ENCODE measurements at regions not wholly inside any gene's neighbourhood (a gene's known extent, or its start where the extent isn't known, plus 50 kb on each side); places are given as distances from the start of the nearest gene placed in this dataset.

DNA sequence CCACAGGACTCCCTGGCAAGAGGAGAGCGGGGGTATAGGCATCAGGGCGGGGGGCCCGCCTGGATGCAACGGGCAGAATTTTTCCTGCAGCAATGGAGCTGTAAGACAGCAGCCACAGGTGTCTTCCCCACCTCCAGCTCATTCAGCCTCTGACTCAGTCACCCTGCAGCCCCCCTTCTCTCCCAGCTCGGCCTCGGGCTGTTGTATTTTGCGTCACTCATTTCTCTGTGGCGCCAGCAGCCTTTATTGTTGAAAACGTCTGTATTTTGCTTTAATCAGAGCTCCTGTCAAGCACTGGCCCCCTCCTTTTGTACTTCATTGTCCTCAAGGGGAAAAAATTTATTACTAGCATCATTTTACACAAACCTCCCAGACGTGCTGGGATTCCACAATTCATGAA lies 117.7 kb downstream of the WSCD1 start:
- no peaks in the 10 kb centered on the region for H3K4me1 ChIP-seq (ENCODE audit: insufficient read depth, low read length)
- H3K4me1 Mint-ChIP-seq (ENCODE audit: low read depth) = no peaks in the 10 kb centered on the region
- H3K4me3 Mint-ChIP-seq = no peak overlapping the region
- ChIA-PET CTCF (interaction anchor here (0.5 kb wide), 1 partner anchor 134 kb away, joined by 3 read pairs; no protein-coding TSS in a partner anchor), POLR2A (no interaction called here)
- peaks cover 0 to 8% of the 10 kb centered on the region in 2 experiments for H3K27me3 ChIP-seq (ENCODE audit: control insufficient read depth in 1 of 2, insufficient read depth in 2 of 2, low read length in 2 of 2)
- no peak overlapping the region for H3K4me3 ChIP-seq (ENCODE audit: low read length)
- H3K9me3 ChIP-seq (ENCODE audit: control insufficient read depth in 1 of 2, insufficient read depth in 1 of 2, low read length in 2 of 2) = no peaks in the 10 kb centered on the region
- ATAC-seq (ENCODE audit: poor library complexity) (no peak), DNase-seq (no peak)
- TF ChIP-seq, protein P1, sequence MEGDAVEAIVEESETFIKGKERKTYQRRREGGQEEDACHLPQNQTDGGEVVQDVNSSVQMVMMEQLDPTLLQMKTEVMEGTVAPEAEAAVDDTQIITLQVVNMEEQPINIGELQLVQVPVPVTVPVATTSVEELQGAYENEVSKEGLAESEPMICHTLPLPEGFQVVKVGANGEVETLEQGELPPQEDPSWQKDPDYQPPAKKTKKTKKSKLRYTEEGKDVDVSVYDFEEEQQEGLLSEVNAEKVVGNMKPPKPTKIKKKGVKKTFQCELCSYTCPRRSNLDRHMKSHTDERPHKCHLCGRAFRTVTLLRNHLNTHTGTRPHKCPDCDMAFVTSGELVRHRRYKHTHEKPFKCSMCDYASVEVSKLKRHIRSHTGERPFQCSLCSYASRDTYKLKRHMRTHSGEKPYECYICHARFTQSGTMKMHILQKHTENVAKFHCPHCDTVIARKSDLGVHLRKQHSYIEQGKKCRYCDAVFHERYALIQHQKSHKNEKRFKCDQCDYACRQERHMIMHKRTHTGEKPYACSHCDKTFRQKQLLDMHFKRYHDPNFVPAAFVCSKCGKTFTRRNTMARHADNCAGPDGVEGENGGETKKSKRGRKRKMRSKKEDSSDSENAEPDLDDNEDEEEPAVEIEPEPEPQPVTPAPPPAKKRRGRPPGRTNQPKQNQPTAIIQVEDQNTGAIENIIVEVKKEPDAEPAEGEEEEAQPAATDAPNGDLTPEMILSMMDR (IDR thresholded peaks at IDR 0.05) = no peak
- no peak overlapping the region for H3K27ac Mint-ChIP-seq
- no peak overlapping the region for H3K27ac ChIP-seq (ENCODE audit: low read depth in 1 of 2, low read length in 2 of 2)
- H3K36me3 Mint-ChIP-seq (ENCODE audit: low read depth) = no peaks in the 10 kb centered on the region
- H3K9me3 Mint-ChIP-seq = peaks cover 5% of the 10 kb centered on the region
- intact Hi-C loops (cut with DNase I, micrococcal nuclease) = no loop called here
- H3K36me3 ChIP-seq (ENCODE audit: insufficient read depth, low read length) = no peaks in the 10 kb centered on the region
- peaks cover 18% of the 10 kb centered on the region for H3K27me3 Mint-ChIP-seq

DNA sequence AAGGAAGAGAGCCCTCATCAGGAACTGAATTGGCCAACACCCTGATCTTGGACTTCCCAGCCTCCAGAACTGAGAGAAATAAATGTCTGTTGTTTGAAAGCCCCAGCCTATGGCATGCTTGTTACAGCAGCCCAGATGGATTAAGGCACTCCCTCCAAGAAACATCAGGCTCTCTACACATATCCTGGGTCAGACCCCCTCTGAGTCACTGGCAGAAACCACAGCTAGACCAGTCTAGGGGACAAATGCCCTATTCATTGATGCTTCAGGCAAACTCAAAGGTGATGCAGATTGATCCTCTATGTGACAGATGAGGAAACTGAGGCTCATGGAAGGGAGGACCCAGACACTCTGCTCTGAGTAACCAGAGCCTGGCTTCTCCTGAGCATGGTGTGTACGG lies 116.8 kb downstream of the WSCD1 start:
- Histone ChIP-seq H3K27ac (ENCODE audit: low read depth in 1 of 2, low read length in 2 of 2) (no peak overlapping the region), H3K27me3 (ENCODE audit: control insufficient read depth in 1 of 2, insufficient read depth in 2 of 2, low read length in 2 of 2) (peaks cover 0 to 8% of the 10 kb centered on the region in 2 experiments), H3K4me3 (ENCODE audit: low read length) (no peak overlapping the region), H3K4me1 (ENCODE audit: insufficient read depth, low read length) (no peaks in the 10 kb centered on the region), H3K36me3 (ENCODE audit: insufficient read depth, low read length) (no peaks in the 10 kb centered on the region), H3K9me3 (ENCODE audit: control insufficient read depth in 1 of 2, insufficient read depth in 1 of 2, low read length in 2 of 2) (no peaks in the 10 kb centered on the region)
- H3K4me1 Mint-ChIP-seq (ENCODE audit: low read depth) = no peaks in the 10 kb centered on the region
- H3K27me3 Mint-ChIP-seq = peaks cover 24% of the 10 kb centered on the region
- DNase-seq (no peak), ATAC-seq (ENCODE audit: poor library complexity) (no peak)
- H3K4me3 Mint-ChIP-seq = no peak overlapping the region
- H3K27ac Mint-ChIP-seq = no peak overlapping the region
- POLR2A ChIA-PET = no interaction called here
- intact Hi-C loops (cut with DNase I, micrococcal nuclease) = no loop called here
- TF ChIP-seq, protein P1 (IDR thresholded peaks at IDR 0.05) = no peak
- no peaks in the 10 kb centered on the region for H3K36me3 Mint-ChIP-seq (ENCODE audit: low read depth)
- peaks cover 5% of the 10 kb centered on the region for H3K9me3 Mint-ChIP-seq
- CTCF ChIA-PET = no interaction called here

DNA sequence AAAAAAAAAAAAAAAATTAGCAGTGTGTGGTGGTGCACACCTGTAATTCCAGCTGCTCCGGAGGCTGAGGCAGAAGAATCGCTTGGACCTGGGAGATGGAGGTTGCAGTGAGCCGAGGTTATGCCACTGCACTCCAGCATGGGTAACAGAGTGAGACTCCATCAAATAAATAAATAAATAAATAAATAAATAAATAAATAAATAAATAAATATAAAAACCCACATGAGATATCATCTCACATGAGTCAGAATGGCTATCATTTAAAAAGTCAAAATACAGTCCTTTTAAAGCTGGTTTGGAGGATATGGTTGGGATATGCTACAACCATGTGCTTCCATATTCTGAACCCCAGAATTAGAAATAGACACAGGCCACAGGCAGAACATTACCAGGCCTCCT lies 114.3 kb downstream of the WSCD1 start:
- Histone ChIP-seq H3K4me1 (ENCODE audit: insufficient read depth, low read length) (no peaks in the 10 kb centered on the region), H3K27ac (ENCODE audit: low read depth in 1 of 2, low read length in 2 of 2) (no peak overlapping the region), H3K9me3 (ENCODE audit: control insufficient read depth in 1 of 2, insufficient read depth in 1 of 2, low read length in 2 of 2) (no peaks in the 10 kb centered on the region), H3K27me3 (ENCODE audit: control insufficient read depth in 1 of 2, insufficient read depth in 2 of 2, low read length in 2 of 2) (peaks cover 0 to 4% of the 10 kb centered on the region in 2 experiments), H3K4me3 (ENCODE audit: low read length) (no peak overlapping the region), H3K36me3 (ENCODE audit: insufficient read depth, low read length) (no peaks in the 10 kb centered on the region)
- Mint-ChIP-seq H3K27me3 (peaks cover 36% of the 10 kb centered on the region), H3K27ac (no peak overlapping the region), H3K36me3 (ENCODE audit: low read depth) (no peaks in the 10 kb centered on the region), H3K9me3 (peaks cover 5% of the 10 kb centered on the region), H3K4me3 (no peak overlapping the region), H3K4me1 (ENCODE audit: low read depth) (no peaks in the 10 kb centered on the region)
- POLR2A ChIA-PET = no interaction called here
- CTCF ChIA-PET = no interaction called here
- TF ChIP-seq, protein P1 (IDR thresholded peaks at IDR 0.05) = no peak
- intact Hi-C loops (cut with DNase I, micrococcal nuclease) = no loop called here
- ATAC-seq (ENCODE audit: poor library complexity) = no peak
- DNase-seq = no peak
